Kidney (tissue), 13 donors: ENCODE measurements at regions not wholly inside any gene's neighbourhood (a gene's known extent, or its start where the extent isn't known, plus 50 kb on each side); places are given as distances from the start of the nearest gene placed in this dataset.

Source experiments
- DNase-seq, 5 donors: peaks; one replicate each; pipeline ENCODE4 v3.0.0-alpha.2; 2013 to 2020
- FAIRE-seq: peaks from 2 replicates; lab custom pipeline; 2012; peaks lifted over from hg19 to GRCh38; lab: Jason Lieb, UNC
- H3K27ac ChIP-seq, 2 donors: one replicate each; pipeline ENCODE4 v1.7.0; 2013; ENCODE audit warnings: low read depth in 2 of 2, low read length in 2 of 2, inconsistent platforms in 1 of 2
- H3K27me3 ChIP-seq: one replicate; pipeline ENCODE4 v1.7.1; 2013; ENCODE audit warnings: low read length, inconsistent platforms; ENCODE audit not compliant: control insufficient read depth, insufficient read depth
- H3K36me3 ChIP-seq, 3 donors: one replicate each; pipeline versions ENCODE4 v1.7.0 to v1.7.1; 2013; ENCODE audit warnings: low read length in 3 of 3, control low read depth in 1 of 3, inconsistent platforms in 1 of 3; ENCODE audit not compliant: insufficient read depth in 3 of 3, control insufficient read depth in 2 of 3
- H3K4me1 ChIP-seq, 3 donors: one replicate each; pipeline versions ENCODE4 v1.7.0 to v1.7.1; 2013; ENCODE audit warnings: low read length in 3 of 3, inconsistent platforms in 1 of 3, low read depth in 1 of 3; ENCODE audit not compliant: control insufficient read depth in 2 of 3, insufficient read depth in 2 of 3
- H3K4me3 ChIP-seq, 3 donors: one replicate each; pipeline versions ENCODE4 v1.7.0 to v1.8.1; 2013; ENCODE audit warnings: low read length in 3 of 3, control low read depth in 1 of 3, inconsistent platforms in 1 of 3
- H3K9ac ChIP-seq, 3 donors: one replicate each; pipeline versions ENCODE4 v1.7.0 to v1.7.1; 2013; ENCODE audit warnings: low read length in 3 of 3, control low read depth in 1 of 3, inconsistent platforms in 1 of 3
- H3K9me3 ChIP-seq, 3 donors: one replicate each; pipeline versions ENCODE4 v1.7.0 to v1.7.1; 2013; ENCODE audit warnings: low read length in 3 of 3, control low read depth in 1 of 3, inconsistent platforms in 1 of 3; ENCODE audit not compliant: control insufficient read depth in 2 of 3, insufficient read depth in 1 of 3
- intact Hi-C: fragments of 100-400 bp; cut with DNase I; formaldehyde crosslinking; loops from one replicate; pipeline ENCODE4 v1.11.1; 2022
- TF ChIP-seq, protein P1 (sequence below): IDR thresholded peaks from 3 replicates; pipeline ENCODE4 v1.5.1; 2012; ENCODE audit warnings: mild to moderate bottlenecking, moderate library complexity, borderline replicate concordance; ENCODE audit not compliant: insufficient read depth; ENCODE audit errors: extremely low read depth
- donor health status: control.
- donor health status: control.
- donor health status: control.
- donor health status: control.
- donor health status: control.
- donor health status: DM: yes; HTN: yes; CAD: no.
- donor health status: Normal renal cell carcinoma (clear cell type).

DNA sequence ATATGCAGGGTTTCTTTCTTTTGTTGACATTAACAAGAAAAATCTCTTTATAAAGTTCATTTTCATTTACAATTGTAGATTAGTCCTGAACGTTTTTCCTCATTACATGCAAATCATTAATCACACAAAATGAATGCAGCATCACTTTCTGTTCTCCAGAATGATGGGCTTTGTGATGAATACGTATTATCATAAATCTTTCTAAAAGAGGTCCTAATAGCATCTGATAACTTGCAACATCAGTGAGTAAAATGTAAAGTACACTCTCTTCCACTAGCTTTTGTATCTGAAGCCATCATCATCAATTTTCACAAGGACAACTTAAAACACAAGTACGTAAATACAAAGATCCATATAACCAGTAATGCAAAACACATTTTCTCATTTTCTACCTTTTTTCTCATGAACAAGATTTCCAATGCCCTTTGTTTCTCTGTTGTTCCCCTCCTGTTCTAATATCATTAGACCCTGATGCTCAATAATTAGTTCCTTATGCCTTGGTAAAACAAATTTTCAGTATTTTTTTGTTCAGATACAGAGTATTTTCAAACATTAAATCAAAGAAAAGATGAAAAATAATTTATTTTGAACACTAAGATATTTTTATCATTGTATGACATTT is 437.4 kb upstream of the MIR17HG start:
- TF ChIP-seq, protein P1, sequence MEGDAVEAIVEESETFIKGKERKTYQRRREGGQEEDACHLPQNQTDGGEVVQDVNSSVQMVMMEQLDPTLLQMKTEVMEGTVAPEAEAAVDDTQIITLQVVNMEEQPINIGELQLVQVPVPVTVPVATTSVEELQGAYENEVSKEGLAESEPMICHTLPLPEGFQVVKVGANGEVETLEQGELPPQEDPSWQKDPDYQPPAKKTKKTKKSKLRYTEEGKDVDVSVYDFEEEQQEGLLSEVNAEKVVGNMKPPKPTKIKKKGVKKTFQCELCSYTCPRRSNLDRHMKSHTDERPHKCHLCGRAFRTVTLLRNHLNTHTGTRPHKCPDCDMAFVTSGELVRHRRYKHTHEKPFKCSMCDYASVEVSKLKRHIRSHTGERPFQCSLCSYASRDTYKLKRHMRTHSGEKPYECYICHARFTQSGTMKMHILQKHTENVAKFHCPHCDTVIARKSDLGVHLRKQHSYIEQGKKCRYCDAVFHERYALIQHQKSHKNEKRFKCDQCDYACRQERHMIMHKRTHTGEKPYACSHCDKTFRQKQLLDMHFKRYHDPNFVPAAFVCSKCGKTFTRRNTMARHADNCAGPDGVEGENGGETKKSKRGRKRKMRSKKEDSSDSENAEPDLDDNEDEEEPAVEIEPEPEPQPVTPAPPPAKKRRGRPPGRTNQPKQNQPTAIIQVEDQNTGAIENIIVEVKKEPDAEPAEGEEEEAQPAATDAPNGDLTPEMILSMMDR = no peak
- Histone ChIP-seq H3K4me3 (no peak overlapping the region), H3K27me3 (no peaks in the 10 kb centered on the region), H3K4me1 (no peaks in the 10 kb centered on the region), H3K27ac (no peak overlapping the region), H3K9ac (no peak overlapping the region), H3K36me3 (no peaks in the 10 kb centered on the region), H3K9me3 (no peaks in the 10 kb centered on the region)
- no peak for FAIRE-seq
- intact Hi-C loops = no loop called here
- no peak for DNase-seq

DNA sequence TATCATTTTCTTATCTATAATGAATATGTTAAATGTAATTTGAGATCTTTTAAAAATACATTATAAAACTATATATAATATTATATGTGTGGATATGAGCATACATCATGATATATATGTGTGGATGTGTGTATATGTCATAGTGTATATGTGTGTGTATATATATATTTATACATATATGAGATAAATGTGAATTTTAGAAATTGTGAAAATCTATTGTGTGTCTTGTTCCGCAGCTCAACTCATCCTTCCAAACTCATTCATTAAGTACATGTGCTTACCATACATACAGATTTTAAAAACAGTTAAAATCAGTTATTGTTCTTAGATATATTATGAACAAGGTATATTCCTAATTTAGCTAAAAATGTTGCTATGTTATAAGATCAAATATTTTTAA is 435.2 kb upstream of the MIR17HG start:
- Histone ChIP-seq H3K27ac (no peak overlapping the region), H3K9ac (no peak overlapping the region), H3K9me3 (no peaks in the 10 kb centered on the region), H3K4me3 (no peak overlapping the region), H3K36me3 (no peaks in the 10 kb centered on the region), H3K4me1 (no peaks in the 10 kb centered on the region), H3K27me3 (no peaks in the 10 kb centered on the region)
- intact Hi-C loops = no loop called here
- TF ChIP-seq, protein P1 = no peak
- FAIRE-seq (no peak), DNase-seq (no peak)

DNA sequence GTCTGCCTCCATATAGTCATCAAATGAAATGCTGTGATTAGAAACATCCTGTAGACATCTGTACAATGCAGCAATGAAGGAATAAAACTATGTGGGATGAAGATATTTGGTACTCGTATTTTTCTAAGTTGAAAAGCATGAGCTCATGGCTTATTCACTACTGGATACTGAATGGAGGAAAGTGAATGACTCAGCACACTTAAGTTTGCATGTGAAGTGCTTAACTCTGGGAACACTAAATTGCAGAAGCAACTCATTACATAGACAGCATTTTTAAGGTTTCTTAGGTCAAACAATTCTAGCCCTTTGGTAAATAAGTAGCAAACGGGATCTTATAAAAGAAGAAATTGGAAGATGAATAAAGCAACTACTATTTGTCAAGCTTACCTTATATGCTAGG is 429.0 kb upstream of the MIR17HG start:
- Histone ChIP-seq H3K9ac (no peak overlapping the region), H3K27ac (no peak overlapping the region), H3K27me3 (no peaks in the 10 kb centered on the region), H3K4me3 (no peak overlapping the region), H3K4me1 (no peaks in the 10 kb centered on the region), H3K36me3 (no peaks in the 10 kb centered on the region), H3K9me3 (no peaks in the 10 kb centered on the region)
- FAIRE-seq (no peak), DNase-seq (no peak)
- TF ChIP-seq, protein P1 = no peak
- intact Hi-C loops = no loop called here

DNA sequence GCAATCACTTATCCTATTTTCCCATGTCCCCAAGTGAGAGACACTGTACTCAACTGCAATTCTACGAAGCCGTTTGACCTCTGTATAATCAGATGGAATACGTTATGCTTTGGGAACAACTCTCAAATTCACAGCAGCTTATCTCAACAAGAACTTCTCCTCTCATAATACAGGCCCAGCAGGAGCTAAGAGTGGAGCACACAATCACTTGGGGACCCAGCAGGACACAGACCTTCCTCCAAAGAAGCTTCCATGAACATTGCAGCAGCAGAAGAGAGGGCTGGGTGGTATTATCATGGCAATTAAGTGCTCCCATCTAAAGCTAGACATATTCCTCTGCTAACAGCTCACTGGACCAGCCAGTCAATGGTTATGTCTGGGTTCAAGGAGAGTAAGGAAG is 428.3 kb upstream of the MIR17HG start:
- Histone ChIP-seq H3K4me3 (no peak overlapping the region), H3K9ac (no peak overlapping the region), H3K9me3 (no peaks in the 10 kb centered on the region), H3K27me3 (no peaks in the 10 kb centered on the region), H3K4me1 (no peaks in the 10 kb centered on the region), H3K27ac (no peak overlapping the region), H3K36me3 (no peaks in the 10 kb centered on the region)
- DNase-seq (no peak), FAIRE-seq (no peak)
- intact Hi-C loops = no loop called here
- TF ChIP-seq, protein P1 = no peak
